Neural cell (in vitro differentiated cells): ENCODE measurements at regions not wholly inside any gene's neighbourhood (a gene's known extent, or its start where the extent isn't known, plus 50 kb on each side); places are given as distances from the start of the nearest gene placed in this dataset.

Experiments used
- H2AFZ ChIP-seq: fragments of 200-600, 300-800 bp; sonication (generic), shearing (Covaris generic); 2 replicates; pipeline ENCODE4 v1.6.0; 2014; ENCODE audit warnings: low read depth, mild to moderate bottlenecking, antibody characterized with exemption, low read length, moderate library complexity
- H3F3A ChIP-seq: fragments of 200-600 bp; shearing (Covaris generic); 2 replicates; pipeline ENCODE4 v1.6.1; 2016; ENCODE audit warnings: mild to moderate bottlenecking, moderate library complexity, mixed read lengths, antibody characterized with exemption, low read length; ENCODE audit not compliant: insufficient read depth, poor library complexity, severe bottlenecking
- H3K27ac ChIP-seq: fragments of 200-600, 300-800 bp; sonication (generic), shearing (Covaris generic); 2 replicates; pipeline ENCODE4 v1.5.1; 2014; ENCODE audit warnings: mild to moderate bottlenecking, low read length, moderate library complexity
- H3K27me3 ChIP-seq: fragments of 300-800, 200-600 bp; sonication (generic), shearing (Covaris generic); 2 replicates; pipeline ENCODE4 v1.6.0; 2014; ENCODE audit warnings: mild to moderate bottlenecking, low read depth, low read length, moderate library complexity; ENCODE audit not compliant: insufficient read depth
- H3K36me3 ChIP-seq: fragments of 300-800, 200-600 bp; sonication (generic), shearing (Covaris generic); 2 replicates; pipeline ENCODE4 v1.5.1; 2014; ENCODE audit warnings: mild to moderate bottlenecking, antibody characterized with exemption, low read length, moderate library complexity; ENCODE audit not compliant: insufficient read depth
- H3K4me2 ChIP-seq: fragments of 300-800, 200-600 bp; sonication (generic), shearing (Covaris generic); 2 replicates; pipeline ENCODE4 v1.6.0; 2014; ENCODE audit warnings: mild to moderate bottlenecking, low read length
- H3K4me3 ChIP-seq: fragments of 300-800, 200-600 bp; sonication (generic), shearing (Covaris generic); 2 replicates; pipeline ENCODE4 v1.5.1; 2014; ENCODE audit warnings: mild to moderate bottlenecking, low read length, moderate library complexity
- H3K79me2 ChIP-seq: fragments of 200-600 bp; shearing (Covaris generic); replicated peaks from 2 replicates; pipeline ENCODE4 v1.6.0; 2014; ENCODE audit warnings: mild to moderate bottlenecking, low read length, moderate library complexity; ENCODE audit not compliant: insufficient read depth
- H3K9ac ChIP-seq: fragments of 300-800, 200-600 bp; sonication (generic), shearing (Covaris generic); 2 replicates; pipeline ENCODE4 v1.6.1; 2016; ENCODE audit warnings: mild to moderate bottlenecking, low read length, mixed read lengths
- H3K9me2 ChIP-seq: fragments of 200-600 bp; shearing (Covaris generic); 2 replicates; pipeline ENCODE4 v1.6.1; 2016; ENCODE audit warnings: mild to moderate bottlenecking, low read length, mixed read lengths; ENCODE audit not compliant: insufficient read depth
- H3K9me3 ChIP-seq: fragments of 200-600, 300-800 bp; sonication (generic), shearing (Covaris generic); 2 replicates; pipeline ENCODE4 v1.6.1; 2016; ENCODE audit warnings: mild to moderate bottlenecking, mixed run types, low read length, moderate library complexity, mixed read lengths
- H4K20me1 ChIP-seq: fragments of 200-600 bp; shearing (Covaris generic); 2 replicates; pipeline ENCODE4 v1.6.1; 2016; ENCODE audit warnings: mild to moderate bottlenecking, mixed run types; ENCODE audit not compliant: insufficient read depth
- EP300 ChIP-seq: fragments of 450-650 bp; conservative IDR thresholded peaks from 2 replicates; pipeline ENCODE4 v1.6.1; 2014; ENCODE audit warnings: antibody characterized with exemption, mild to moderate bottlenecking, moderate library complexity; ENCODE audit not compliant: poor library complexity, severe bottlenecking
- EZH2 ChIP-seq: fragments of 200-600, 300-800 bp; shearing (Covaris generic), sonication (generic); IDR thresholded peaks from 2 replicates; pipeline ENCODE4 v1.6.1; 2014; ENCODE audit warnings: antibody characterized with exemption, low read length, borderline replicate concordance, mild to moderate bottlenecking; ENCODE audit not compliant: insufficient read depth, poor library complexity, severe bottlenecking
- MXI1 ChIP-seq: fragments of 450-650 bp; conservative IDR thresholded peaks from 2 replicates; pipeline ENCODE4 v1.6.1; 2014; ENCODE audit warnings: antibody characterized with exemption, mild to moderate bottlenecking; ENCODE audit not compliant: poor library complexity, severe bottlenecking
- POLR2AphosphoS5 ChIP-seq: IDR thresholded peaks from 2 replicates; pipeline ENCODE4 v1.6.1; 2012
- RAD21 ChIP-seq: fragments of 450-650 bp; conservative IDR thresholded peaks from 2 replicates; pipeline ENCODE4 v1.6.1; 2014; ENCODE audit warnings: antibody characterized with exemption, mild to moderate bottlenecking, moderate library complexity
- SMC3 ChIP-seq: fragments of 450-650 bp; conservative IDR thresholded peaks from 2 replicates; pipeline ENCODE4 v1.6.1; 2014; ENCODE audit warnings: antibody characterized with exemption, mild to moderate bottlenecking, moderate library complexity; ENCODE audit not compliant: poor library complexity
- TAF1 ChIP-seq: IDR thresholded peaks from 2 replicates; pipeline ENCODE4 v1.6.1; 2012; ENCODE audit warnings: low read depth
- TF ChIP-seq, protein P1 (sequence below): fragments of 450-650 bp; IDR thresholded peaks from 2 replicates; pipeline ENCODE4 v1.5.1; 2014; ENCODE audit warnings: antibody characterized with exemption, mild to moderate bottlenecking, moderate library complexity; ENCODE audit not compliant: poor library complexity, severe bottlenecking
- TF ChIP-seq, protein P2 (sequence below): IDR thresholded peaks from 2 replicates; pipeline ENCODE4 v1.6.1; 2012; ENCODE audit warnings: borderline replicate concordance

DNA sequence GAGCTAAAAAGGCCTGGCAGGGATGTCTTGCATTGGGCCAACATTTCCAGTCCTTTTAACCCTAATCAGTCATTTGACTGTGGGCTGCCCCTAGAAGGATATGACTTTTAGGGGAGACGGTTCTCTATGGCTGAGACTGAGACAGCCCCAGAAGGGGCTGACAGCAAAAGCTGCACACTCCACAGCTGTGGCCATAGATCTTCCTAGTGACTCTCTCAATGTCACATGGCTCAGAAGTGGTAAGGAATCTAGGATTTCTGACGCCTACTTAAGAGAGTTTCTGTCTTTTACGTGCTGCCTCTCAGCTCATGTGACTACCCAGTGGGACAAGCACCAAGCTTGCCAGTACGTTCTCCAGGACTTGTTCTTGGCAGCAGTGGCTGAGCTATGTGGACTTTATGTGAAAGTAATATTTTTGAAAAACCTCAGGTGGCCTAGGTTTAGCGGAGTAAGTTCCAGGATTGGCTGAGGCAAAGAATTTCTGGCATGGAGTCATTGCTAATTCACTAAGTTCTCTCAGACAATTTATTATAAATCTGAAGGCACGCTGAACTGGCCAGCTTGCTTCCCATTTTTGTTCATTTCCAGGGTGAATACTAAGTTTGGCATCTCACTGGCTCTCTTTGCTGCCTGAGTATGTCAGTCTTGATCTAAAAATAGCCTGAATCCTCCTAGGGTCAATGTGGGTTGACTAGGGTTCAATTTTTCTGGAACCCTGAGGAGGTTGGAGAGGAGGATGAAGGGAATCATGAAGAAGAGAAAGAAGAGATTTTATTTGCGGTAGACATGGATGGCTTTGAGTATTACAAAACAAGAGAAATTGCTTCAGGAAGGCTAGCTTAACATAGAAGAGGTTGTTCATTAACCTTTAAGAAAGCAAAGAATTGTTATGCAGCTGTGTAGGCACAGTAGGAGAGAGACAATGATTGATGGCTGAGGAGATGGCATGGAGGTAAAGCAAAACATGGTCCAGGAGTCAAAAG, 271.8 kb downstream of the AEBP2 start:
- H3K4me2 ChIP-seq = no peak overlapping the region
- H3K36me3 ChIP-seq = no peaks in the 10 kb centered on the region
- no peaks in the 10 kb centered on the region for H3K79me2 ChIP-seq
- H3F3A ChIP-seq = no peaks in the 10 kb centered on the region
- H3K9ac ChIP-seq = no peak overlapping the region
- no peaks in the 10 kb centered on the region for H3K27me3 ChIP-seq
- H4K20me1 ChIP-seq = no peaks in the 10 kb centered on the region
- no peaks in the 10 kb centered on the region for H3K9me2 ChIP-seq
- H3K4me3 ChIP-seq = no peak overlapping the region
- no peak overlapping the region for H3K27ac ChIP-seq
- H3K9me3 ChIP-seq = no peaks in the 10 kb centered on the region
- no peak for TF ChIP-seq EZH2
- TF ChIP-seq POLR2AphosphoS5 = no peak
- TF ChIP-seq EP300 = no peak
- no peak for TF ChIP-seq RAD21
- TF ChIP-seq, protein P1, sequence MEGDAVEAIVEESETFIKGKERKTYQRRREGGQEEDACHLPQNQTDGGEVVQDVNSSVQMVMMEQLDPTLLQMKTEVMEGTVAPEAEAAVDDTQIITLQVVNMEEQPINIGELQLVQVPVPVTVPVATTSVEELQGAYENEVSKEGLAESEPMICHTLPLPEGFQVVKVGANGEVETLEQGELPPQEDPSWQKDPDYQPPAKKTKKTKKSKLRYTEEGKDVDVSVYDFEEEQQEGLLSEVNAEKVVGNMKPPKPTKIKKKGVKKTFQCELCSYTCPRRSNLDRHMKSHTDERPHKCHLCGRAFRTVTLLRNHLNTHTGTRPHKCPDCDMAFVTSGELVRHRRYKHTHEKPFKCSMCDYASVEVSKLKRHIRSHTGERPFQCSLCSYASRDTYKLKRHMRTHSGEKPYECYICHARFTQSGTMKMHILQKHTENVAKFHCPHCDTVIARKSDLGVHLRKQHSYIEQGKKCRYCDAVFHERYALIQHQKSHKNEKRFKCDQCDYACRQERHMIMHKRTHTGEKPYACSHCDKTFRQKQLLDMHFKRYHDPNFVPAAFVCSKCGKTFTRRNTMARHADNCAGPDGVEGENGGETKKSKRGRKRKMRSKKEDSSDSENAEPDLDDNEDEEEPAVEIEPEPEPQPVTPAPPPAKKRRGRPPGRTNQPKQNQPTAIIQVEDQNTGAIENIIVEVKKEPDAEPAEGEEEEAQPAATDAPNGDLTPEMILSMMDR = no peak
- TF ChIP-seq TAF1 = no peak
- TF ChIP-seq, protein P2, sequence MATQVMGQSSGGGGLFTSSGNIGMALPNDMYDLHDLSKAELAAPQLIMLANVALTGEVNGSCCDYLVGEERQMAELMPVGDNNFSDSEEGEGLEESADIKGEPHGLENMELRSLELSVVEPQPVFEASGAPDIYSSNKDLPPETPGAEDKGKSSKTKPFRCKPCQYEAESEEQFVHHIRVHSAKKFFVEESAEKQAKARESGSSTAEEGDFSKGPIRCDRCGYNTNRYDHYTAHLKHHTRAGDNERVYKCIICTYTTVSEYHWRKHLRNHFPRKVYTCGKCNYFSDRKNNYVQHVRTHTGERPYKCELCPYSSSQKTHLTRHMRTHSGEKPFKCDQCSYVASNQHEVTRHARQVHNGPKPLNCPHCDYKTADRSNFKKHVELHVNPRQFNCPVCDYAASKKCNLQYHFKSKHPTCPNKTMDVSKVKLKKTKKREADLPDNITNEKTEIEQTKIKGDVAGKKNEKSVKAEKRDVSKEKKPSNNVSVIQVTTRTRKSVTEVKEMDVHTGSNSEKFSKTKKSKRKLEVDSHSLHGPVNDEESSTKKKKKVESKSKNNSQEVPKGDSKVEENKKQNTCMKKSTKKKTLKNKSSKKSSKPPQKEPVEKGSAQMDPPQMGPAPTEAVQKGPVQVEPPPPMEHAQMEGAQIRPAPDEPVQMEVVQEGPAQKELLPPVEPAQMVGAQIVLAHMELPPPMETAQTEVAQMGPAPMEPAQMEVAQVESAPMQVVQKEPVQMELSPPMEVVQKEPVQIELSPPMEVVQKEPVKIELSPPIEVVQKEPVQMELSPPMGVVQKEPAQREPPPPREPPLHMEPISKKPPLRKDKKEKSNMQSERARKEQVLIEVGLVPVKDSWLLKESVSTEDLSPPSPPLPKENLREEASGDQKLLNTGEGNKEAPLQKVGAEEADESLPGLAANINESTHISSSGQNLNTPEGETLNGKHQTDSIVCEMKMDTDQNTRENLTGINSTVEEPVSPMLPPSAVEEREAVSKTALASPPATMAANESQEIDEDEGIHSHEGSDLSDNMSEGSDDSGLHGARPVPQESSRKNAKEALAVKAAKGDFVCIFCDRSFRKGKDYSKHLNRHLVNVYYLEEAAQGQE = no peak
- no peak for TF ChIP-seq SMC3
- no peak for TF ChIP-seq MXI1
- H2AFZ ChIP-seq = no peak overlapping the region

DNA sequence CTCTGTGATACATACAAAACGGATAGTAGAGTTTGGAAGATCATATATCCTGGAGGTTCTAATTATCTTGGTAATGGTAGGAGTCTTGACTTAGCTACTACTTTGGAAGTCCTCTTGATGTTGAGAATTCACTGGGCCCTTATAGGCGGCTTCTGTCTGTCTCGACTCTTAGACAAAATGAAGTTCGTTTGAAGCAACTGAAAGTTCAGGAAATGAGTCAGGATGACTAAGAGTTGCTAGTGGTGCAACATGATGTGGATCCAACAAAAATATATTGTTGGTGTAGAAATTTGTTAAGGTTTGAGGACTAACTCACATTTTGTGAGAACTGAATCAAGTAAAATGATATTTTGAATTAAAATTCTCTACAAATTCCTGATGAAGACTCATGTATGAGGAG, 272.7 kb downstream of the AEBP2 start:
- Histone ChIP-seq H3K27ac (no peak overlapping the region), H3K4me3 (no peak overlapping the region), H3F3A (no peaks in the 10 kb centered on the region), H3K27me3 (no peaks in the 10 kb centered on the region), H3K9me3 (no peaks in the 10 kb centered on the region), H3K36me3 (no peaks in the 10 kb centered on the region), H3K9me2 (no peaks in the 10 kb centered on the region), H3K79me2 (no peaks in the 10 kb centered on the region), H4K20me1 (no peaks in the 10 kb centered on the region), H3K9ac (no peak overlapping the region), H3K4me2 (no peak overlapping the region), H2AFZ (no peak overlapping the region)
- TF ChIP-seq RAD21 (no peak), SMC3 (no peak), POLR2AphosphoS5 (no peak), EP300 (no peak), EZH2 (no peak), TAF1 (no peak)
- TF ChIP-seq, protein P1 = no peak
- TF ChIP-seq, protein P2 = no peak
